ENCODE measurements at regions not wholly inside any gene's neighbourhood (a gene's known extent, or its start where the extent isn't known, plus 50 kb on each side); places are given as distances from the start of the nearest gene placed in this dataset.

DNA sequence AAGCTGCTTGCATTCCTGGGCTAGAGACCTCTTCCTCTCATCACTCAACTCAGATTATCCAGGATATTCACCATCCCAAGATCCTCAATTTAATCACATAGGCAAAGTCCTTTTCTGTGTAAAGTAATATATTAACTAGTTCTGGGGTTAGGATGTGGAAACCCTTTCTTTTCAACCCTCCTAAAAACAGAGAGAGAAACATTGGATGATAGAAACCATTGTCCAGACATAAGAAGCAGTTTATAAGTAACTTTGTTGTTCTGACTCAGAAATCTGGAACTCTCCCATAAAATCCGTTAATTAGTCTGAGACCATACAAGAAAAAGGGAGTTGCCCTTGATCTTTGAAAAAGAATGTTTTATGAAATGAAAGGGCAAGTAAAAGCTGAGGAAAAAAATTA, 817.1 kb upstream of the CDH9 start:
- no peak overlapping the region for H2AFZ ChIP-seq (ENCODE audit: low read depth)
- no peaks in the 10 kb centered on the region for H3K36me3 ChIP-seq (replicated peaks in 1 of 2; ENCODE audit: control insufficient read depth in 1 of 2, insufficient read depth in 2 of 2, low read length in 1 of 2)
- no peak overlapping the region for H3K9ac ChIP-seq
- WGBS (ENCODE audit: low lambda C conversion rate): 0% methylated on average over 1 of the region's 1 CpG
- H3K79me2 ChIP-seq (ENCODE audit: insufficient read depth): no peaks in the 10 kb centered on the region
- ChIA-PET CTCF (no interaction called here), POLR2A (no interaction called here)
- no peaks in the 10 kb centered on the region for H3K4me1 ChIP-seq (ENCODE audit: control insufficient read depth in 1 of 2, insufficient read depth in 2 of 2, low read depth in 1 of 2, low read length in 1 of 2)
- no peak overlapping the region for H3K4me3 ChIP-seq (ENCODE audit: low read depth in 2 of 2, low read length in 1 of 2)
- no peaks in the 10 kb centered on the region for H3F3A ChIP-seq (replicated peaks; ENCODE audit: insufficient read depth)
- H3K9me2 ChIP-seq: no peaks in the 10 kb centered on the region
- no peaks in the 10 kb centered on the region for H3K9me3 ChIP-seq
- no peak overlapping the region for H3K27ac ChIP-seq (ENCODE audit: low read depth in 2 of 2, low read length in 1 of 2)
- no peak for TF ChIP-seq USF2 (IDR thresholded peaks at IDR 0.05; ENCODE audit: borderline replicate concordance, low read depth, low read length)
- H3K4me2 ChIP-seq: no peak overlapping the region
- no peaks in the 10 kb centered on the region for H4K20me1 ChIP-seq (ENCODE audit: insufficient read depth)
- no peaks in the 10 kb centered on the region for H3K27me3 ChIP-seq (ENCODE audit: insufficient read depth)
- no peak for DNase-seq

DNA sequence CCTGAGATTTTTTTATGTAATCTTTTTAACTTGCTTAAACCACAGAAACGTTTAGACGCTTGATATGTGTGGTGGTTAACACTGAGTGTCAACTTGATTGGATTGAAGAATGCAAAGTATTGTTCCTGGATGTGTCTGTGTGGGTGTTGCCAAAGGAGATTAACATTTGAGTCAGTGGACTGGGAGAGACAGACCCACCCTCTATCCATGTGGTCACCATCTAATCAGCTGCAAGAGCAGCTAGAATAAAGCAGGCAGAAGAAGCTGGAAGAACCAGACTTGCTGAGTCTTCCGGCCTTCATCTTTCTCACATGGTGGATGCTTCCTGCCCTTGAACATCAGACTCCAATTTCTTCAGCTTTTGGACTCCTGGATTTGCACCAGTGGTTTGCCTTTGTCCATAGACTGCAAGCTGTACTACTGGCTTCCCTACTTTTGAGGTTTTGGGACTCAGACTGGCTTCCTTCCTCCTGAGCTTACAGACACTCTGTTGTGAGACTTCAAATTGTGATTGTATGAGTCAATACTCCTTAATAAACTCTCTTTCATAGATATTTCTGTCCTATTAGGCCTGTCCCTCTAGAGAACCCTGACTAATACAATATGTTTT, 816.0 kb upstream of the CDH9 start:
- Histone ChIP-seq H3K9me2 (no peaks in the 10 kb centered on the region), H3K4me1 (ENCODE audit: control insufficient read depth in 1 of 2, insufficient read depth in 2 of 2, low read depth in 1 of 2, low read length in 1 of 2) (no peaks in the 10 kb centered on the region), H3F3A (replicated peaks; ENCODE audit: insufficient read depth) (no peaks in the 10 kb centered on the region), H3K36me3 (replicated peaks in 1 of 2; ENCODE audit: control insufficient read depth in 1 of 2, insufficient read depth in 2 of 2, low read length in 1 of 2) (no peaks in the 10 kb centered on the region), H3K9me3 (no peaks in the 10 kb centered on the region), H3K27ac (ENCODE audit: low read depth in 2 of 2, low read length in 1 of 2) (no peak overlapping the region), H3K27me3 (ENCODE audit: insufficient read depth) (no peaks in the 10 kb centered on the region), H4K20me1 (ENCODE audit: insufficient read depth) (no peaks in the 10 kb centered on the region), H3K79me2 (ENCODE audit: insufficient read depth) (no peaks in the 10 kb centered on the region), H3K9ac (no peak overlapping the region), H2AFZ (ENCODE audit: low read depth) (no peak overlapping the region), H3K4me2 (no peak overlapping the region), H3K4me3 (ENCODE audit: low read depth in 2 of 2, low read length in 1 of 2) (no peak overlapping the region)
- TF ChIP-seq CHD2 (IDR thresholded peaks at IDR 0.05; ENCODE audit: low read length, partially characterized antibody) (no peak), JUND (IDR thresholded peaks at IDR 0.05) (no peak), YY1 (IDR thresholded peaks at IDR 0.05; ENCODE audit: low read depth) (no peak), USF2 (IDR thresholded peaks at IDR 0.05; ENCODE audit: borderline replicate concordance, low read depth, low read length) (no peak), PBX3 (IDR thresholded peaks at IDR 0.05) (no peak), EP300 (IDR thresholded peaks at IDR 0.05; ENCODE audit: borderline replicate concordance in 1 of 2, low read depth in 1 of 2, low read length in 1 of 2) (no peak), FOXJ3 (CRISPR knock-in tag; IDR thresholded peaks at IDR 0.05) (no peak), EZH2phosphoT487 (IDR thresholded peaks at IDR 0.05; ENCODE audit: borderline replicate concordance, low read depth) (no peak)
- TF ChIP-seq, protein P1, sequence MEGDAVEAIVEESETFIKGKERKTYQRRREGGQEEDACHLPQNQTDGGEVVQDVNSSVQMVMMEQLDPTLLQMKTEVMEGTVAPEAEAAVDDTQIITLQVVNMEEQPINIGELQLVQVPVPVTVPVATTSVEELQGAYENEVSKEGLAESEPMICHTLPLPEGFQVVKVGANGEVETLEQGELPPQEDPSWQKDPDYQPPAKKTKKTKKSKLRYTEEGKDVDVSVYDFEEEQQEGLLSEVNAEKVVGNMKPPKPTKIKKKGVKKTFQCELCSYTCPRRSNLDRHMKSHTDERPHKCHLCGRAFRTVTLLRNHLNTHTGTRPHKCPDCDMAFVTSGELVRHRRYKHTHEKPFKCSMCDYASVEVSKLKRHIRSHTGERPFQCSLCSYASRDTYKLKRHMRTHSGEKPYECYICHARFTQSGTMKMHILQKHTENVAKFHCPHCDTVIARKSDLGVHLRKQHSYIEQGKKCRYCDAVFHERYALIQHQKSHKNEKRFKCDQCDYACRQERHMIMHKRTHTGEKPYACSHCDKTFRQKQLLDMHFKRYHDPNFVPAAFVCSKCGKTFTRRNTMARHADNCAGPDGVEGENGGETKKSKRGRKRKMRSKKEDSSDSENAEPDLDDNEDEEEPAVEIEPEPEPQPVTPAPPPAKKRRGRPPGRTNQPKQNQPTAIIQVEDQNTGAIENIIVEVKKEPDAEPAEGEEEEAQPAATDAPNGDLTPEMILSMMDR (IDR thresholded peaks at IDR 0.05): no peak
- 9% methylated on average over 3 of the region's 3 CpGs for WGBS (ENCODE audit: low lambda C conversion rate)
- no peak for DNase-seq
- ChIA-PET CTCF (no interaction called here), POLR2A (no interaction called here)

Data from SK-N-SH (cell line).